Heart left ventricle (tissue), 16 donors: ENCODE measurements at regions not wholly inside any gene's neighbourhood (a gene's known extent, or its start where the extent isn't known, plus 50 kb on each side); places are given as distances from the start of the nearest gene placed in this dataset.

ENCODE experiments used
- ATAC-seq, 4 donors: fragments of 200-7000 bp; cut with Tn5 transposase; one replicate each; pipeline ENCODE4 v1.9.1; 2020 to 2022; ENCODE audit warnings: moderate library complexity in 4 of 4, mild to moderate bottlenecking in 3 of 4, moderate number of reproducible peaks in 1 of 4
- DNase-seq, 5 donors: peaks; one replicate each; pipeline ENCODE4 v3.0.0-alpha.2; 2020
- H3K27ac ChIP-seq, 12 donors: fragments of 200-600 bp; sonication (generic) in 4 of 12; one replicate each; pipeline versions ENCODE4 v1.5.0 to v1.8.0; 2016 to 2022; ENCODE audit warnings: mild to moderate bottlenecking in 2 of 12
- H3K27me3 ChIP-seq, 9 donors: fragments of 200-600 bp; sonication (generic) in 2 of 9; one replicate each; pipeline versions ENCODE4 v1.5.1 to v1.8.0; 2016 to 2022; ENCODE audit warnings: mild to moderate bottlenecking in 3 of 9
- H3K36me3 ChIP-seq, 9 donors: fragments of 200-600 bp; sonication (generic) in 2 of 9; one replicate each; pipeline versions ENCODE4 v1.5.0 to v1.8.0; 2018 to 2022; ENCODE audit warnings: mild to moderate bottlenecking in 2 of 9
- H3K4me1 ChIP-seq, 12 donors: fragments of 200-600 bp; sonication (generic) in 4 of 12; one replicate each; pipeline versions ENCODE4 v1.5.0 to v1.8.0; 2016 to 2022; ENCODE audit warnings: mild to moderate bottlenecking in 3 of 12
- H3K4me3 ChIP-seq, 12 donors: fragments of 200-600 bp; sonication (generic) in 4 of 12; one replicate each; pipeline versions ENCODE4 v1.5.0 to v1.8.0; 2017 to 2022; ENCODE audit warnings: mild to moderate bottlenecking in 9 of 12, moderate library complexity in 4 of 12
- H3K9me3 ChIP-seq, 12 donors: fragments of 200-600 bp; sonication (generic) in 4 of 12; one replicate each; pipeline versions ENCODE4 v1.5.0 to v1.8.0; 2016 to 2022; ENCODE audit warnings: mild to moderate bottlenecking in 1 of 12
- CTCF ChIP-seq, 12 donors: fragments of 200-600 bp; sonication (generic) in 4 of 12; IDR thresholded peaks; one replicate each; pipeline versions ENCODE4 v1.5.0 to v1.8.0; 2018 to 2022; ENCODE audit warnings: antibody characterized with exemption in 12 of 12, mild to moderate bottlenecking in 5 of 12
- POLR2A ChIP-seq, 2 donors: fragments of 450-650 bp; IDR thresholded peaks; one replicate each; pipeline ENCODE4 v1.6.1; 2017; ENCODE audit warnings: antibody characterized with exemption in 2 of 2, mild to moderate bottlenecking in 2 of 2, moderate library complexity in 2 of 2
- WGBS, 4 donors: extraction: QIAGEN DNeasy Blood & Tissue Kit in 2 of 4; methylation state at CpG; one replicate each; pipeline versions ENCODE4 v1.1.5 to v1.1.7; 2013 to 2018; 5-methylcytosine and 5-hydroxymethylcytosine counted together
- intact Hi-C, 10 donors: fragments of 100-400 bp; cut with DNase I; formaldehyde crosslinking; loops; one replicate each; pipeline versions ENCODE4 v1.11.1 to v1.14.2; 2022
- donor health status: ischemic (EF 13 %, LVEDD 7.1; RV severe dilation, severe dysfunction).
- donor health status: healthy with polysubstance abuse.
- donor health status: DM: no; HTN: yes; CAD: no.
- donor health status: DM: no; HTN: no; CAD: no.
- donor health status: ischemic (EF 25% LVEDD 6.9; RV normal size, moderate dysfunction).
- donor health status: ischemic (EF 25% LVEDD 5.7; RV mildly dilated, moderate dysfunction).
- donor health status: healthy.
- donor health status: DM: yes; HTN: yes; CAD: no.
- donor health status: ischemic (EF 35%, LVEDD 5.7; RV mildly dilated, moderate dysfunction).
- donor health status: nonischemic (EF 11% LVEDD 7.7; RV severe dilation, severe dysfunction).
- donor health status: DM: yes; HTN: yes; CAD: no.
- donor health status: PGD.
- donor health status: ischemic (EF 29% LVEDD 5.4; RV normal size, mild dysfunction).
- donor health status: nonischemic (EF 23%, LVEDD 6.1; RV moderate dilation, normal function).

- Histone ChIP-seq H3K9me3 (no peaks in the 10 kb centered on the region), H3K4me1 (no peaks in the 10 kb centered on the region), H3K36me3 (no peaks in the 10 kb centered on the region), H3K27ac (no peak overlapping the region), H3K27me3 (peaks cover 0 to 10% (median 3%) of the 10 kb centered on the region in 9 donors), H3K4me3 (no peak overlapping the region)
- 44 to 93% (median 66%) methylated on average over 2 to 4 of the region's 4 CpGs for WGBS, 4 donors
- no peak for DNase-seq
- intact Hi-C loops, result loop anchor here in 1 of 10 donors (10.0 kb wide), 1 partner anchor 228 kb away; no protein-coding TSS in a partner anchor
- ATAC-seq, result peak in 3 of 4 donors; percentile 27 to 74 (median 51)
- no peak for TF ChIP-seq CTCF (IDR thresholded peaks at IDR 0.05)
- TF ChIP-seq POLR2A (IDR thresholded peaks at IDR 0.05), result no peak
These were observed 87.8 kb downstream of the ANKRD10 start for GRCh38 chr13:110826861-110827672.
